MM.1S (cell line): ENCODE measurements at regions not wholly inside any gene's neighbourhood (a gene's known extent, or its start where the extent isn't known, plus 50 kb on each side); places are given as distances from the start of the nearest gene placed in this dataset.

ENCODE experiments used
- DNase-seq: peaks from one replicate; pipeline ENCODE4 v3.0.0-alpha.2; 2015
- H2AFZ ChIP-seq: fragments of 300-600 bp; sonication (generic); 2 replicates; pipeline ENCODE4 v1.6.0; 2016; ENCODE audit warnings: antibody characterized with exemption, low read length
- H3F3A ChIP-seq: fragments of 300-600 bp; sonication (generic); 2 replicates; pipeline ENCODE4 v1.6.1; 2016; ENCODE audit warnings: mild to moderate bottlenecking, antibody characterized with exemption, low read length, moderate library complexity, mixed read lengths; ENCODE audit not compliant: insufficient read depth
- H3K27ac ChIP-seq: fragments of 300-600 bp; sonication (generic); 2 replicates; pipeline ENCODE4 v1.5.1; 2016; ENCODE audit warnings: mild to moderate bottlenecking, low read length
- H3K27me3 ChIP-seq: fragments of 300-600 bp; sonication (generic); replicated peaks from 2 replicates; pipeline ENCODE4 v1.6.0; 2016; ENCODE audit warnings: low read length; ENCODE audit not compliant: insufficient read depth
- H3K36me3 ChIP-seq: fragments of 300-600 bp; sonication (generic); replicated peaks from 2 replicates; pipeline ENCODE4 v1.6.1; 2016; ENCODE audit warnings: mild to moderate bottlenecking, low read length, mixed read lengths; ENCODE audit not compliant: insufficient read depth
- H3K4me1 ChIP-seq: fragments of 300-600 bp; sonication (generic); 2 replicates; pipeline ENCODE4 v1.6.1; 2016; ENCODE audit warnings: low read length, mixed read lengths
- H3K4me2 ChIP-seq: fragments of 300-600 bp; sonication (generic); 2 replicates; pipeline ENCODE4 v1.6.0; 2016; ENCODE audit warnings: low read depth, low read length
- H3K4me3 ChIP-seq: fragments of 300-600 bp; sonication (generic); 2 replicates; pipeline ENCODE4 v1.5.1; 2016; ENCODE audit warnings: low read length, mixed read lengths
- H3K79me2 ChIP-seq: fragments of 300-600 bp; sonication (generic); 2 replicates; pipeline ENCODE4 v1.6.1; 2016; ENCODE audit warnings: mixed run types, low read length, mixed read lengths
- H3K9ac ChIP-seq: fragments of 300-600 bp; sonication (generic); 2 replicates; pipeline ENCODE4 v1.6.1; 2016; ENCODE audit warnings: low read length, mixed read lengths
- H3K9me2 ChIP-seq: fragments of 300-600 bp; sonication (generic); replicated peaks from 2 replicates; pipeline ENCODE4 v1.6.1; 2016; ENCODE audit warnings: mild to moderate bottlenecking, low read length, mixed read lengths; ENCODE audit not compliant: insufficient read depth
- H3K9me3 ChIP-seq: fragments of 300-600 bp; sonication (generic); replicated peaks from 2 replicates; pipeline ENCODE4 v1.6.1; 2016; ENCODE audit warnings: mild to moderate bottlenecking, low read length, mixed read lengths; ENCODE audit not compliant: insufficient read depth
- H4K20me1 ChIP-seq: fragments of 300-600 bp; sonication (generic); 2 replicates; pipeline ENCODE4 v1.6.1; 2016; ENCODE audit warnings: mild to moderate bottlenecking, low read length, moderate library complexity, mixed read lengths; ENCODE audit not compliant: insufficient read depth
- EZH2 ChIP-seq: fragments of 300-600 bp; sonication (generic); optimal IDR thresholded peaks from 2 replicates; pipeline ENCODE3; 2017; ENCODE audit warnings: low read depth, mild to moderate bottlenecking, antibody characterized with exemption, low read length, mixed read lengths
- EZH2phosphoT487 ChIP-seq: fragments of 300-600 bp; sonication (generic); IDR thresholded peaks from 2 replicates; pipeline ENCODE4 v1.6.1; 2018; ENCODE audit warnings: antibody characterized with exemption, low read length
- TF ChIP-seq, protein P1 (sequence below): fragments of 300-600 bp; sonication (generic); IDR thresholded peaks from 2 replicates; pipeline ENCODE4 v1.5.1; 2016; ENCODE audit warnings: antibody characterized with exemption, low read length, mixed read lengths

- Histone ChIP-seq H3K4me1 (no peaks in the 10 kb centered on the region), H3K9ac (no peak overlapping the region), H3K9me2 (no peaks in the 10 kb centered on the region), H3K27ac (no peak overlapping the region), H3K4me3 (no peak overlapping the region), H2AFZ (no peak overlapping the region), H3K79me2 (no peaks in the 10 kb centered on the region), H3K9me3 (no peaks in the 10 kb centered on the region), H3K27me3 (no peaks in the 10 kb centered on the region), H3K4me2 (no peak overlapping the region), H4K20me1 (no peaks in the 10 kb centered on the region), H3F3A (no peaks in the 10 kb centered on the region), H3K36me3 (no peaks in the 10 kb centered on the region)
- no peak for DNase-seq
- TF ChIP-seq, protein P1, sequence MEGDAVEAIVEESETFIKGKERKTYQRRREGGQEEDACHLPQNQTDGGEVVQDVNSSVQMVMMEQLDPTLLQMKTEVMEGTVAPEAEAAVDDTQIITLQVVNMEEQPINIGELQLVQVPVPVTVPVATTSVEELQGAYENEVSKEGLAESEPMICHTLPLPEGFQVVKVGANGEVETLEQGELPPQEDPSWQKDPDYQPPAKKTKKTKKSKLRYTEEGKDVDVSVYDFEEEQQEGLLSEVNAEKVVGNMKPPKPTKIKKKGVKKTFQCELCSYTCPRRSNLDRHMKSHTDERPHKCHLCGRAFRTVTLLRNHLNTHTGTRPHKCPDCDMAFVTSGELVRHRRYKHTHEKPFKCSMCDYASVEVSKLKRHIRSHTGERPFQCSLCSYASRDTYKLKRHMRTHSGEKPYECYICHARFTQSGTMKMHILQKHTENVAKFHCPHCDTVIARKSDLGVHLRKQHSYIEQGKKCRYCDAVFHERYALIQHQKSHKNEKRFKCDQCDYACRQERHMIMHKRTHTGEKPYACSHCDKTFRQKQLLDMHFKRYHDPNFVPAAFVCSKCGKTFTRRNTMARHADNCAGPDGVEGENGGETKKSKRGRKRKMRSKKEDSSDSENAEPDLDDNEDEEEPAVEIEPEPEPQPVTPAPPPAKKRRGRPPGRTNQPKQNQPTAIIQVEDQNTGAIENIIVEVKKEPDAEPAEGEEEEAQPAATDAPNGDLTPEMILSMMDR, result no peak
- TF ChIP-seq EZH2 (no peak), EZH2phosphoT487 (no peak)
These were observed 232.5 kb upstream of the ZFHX3 start for GRCh38 chr16:73280388-73280787.

- no peaks in the 10 kb centered on the region for H3K9me3 ChIP-seq
- H3K27ac ChIP-seq, result no peak overlapping the region
- TF ChIP-seq, protein P1, result no peak
- no peak for TF ChIP-seq EZH2
- TF ChIP-seq EZH2phosphoT487, result no peak
- H3K36me3 ChIP-seq, result no peaks in the 10 kb centered on the region
- H3K79me2 ChIP-seq, result no peaks in the 10 kb centered on the region
- no peaks in the 10 kb centered on the region for H3K4me1 ChIP-seq
- H3K27me3 ChIP-seq, result no peaks in the 10 kb centered on the region
- no peaks in the 10 kb centered on the region for H3K9me2 ChIP-seq
- no peak overlapping the region for H2AFZ ChIP-seq
- DNase-seq, result no peak
- no peak overlapping the region for H3K4me3 ChIP-seq
- H3K9ac ChIP-seq, result no peak overlapping the region
- H4K20me1 ChIP-seq, result no peaks in the 10 kb centered on the region
- no peaks in the 10 kb centered on the region for H3F3A ChIP-seq
- H3K4me2 ChIP-seq, result no peak overlapping the region
These were observed 231.5 kb upstream of the ZFHX3 start for GRCh38 chr16:73279451-73279850.

GRCh38 chr16:73277071-73277470 lies 229.1 kb upstream of the ZFHX3 start:
- no peaks in the 10 kb centered on the region for H3K27me3 ChIP-seq
- H4K20me1 ChIP-seq, result no peaks in the 10 kb centered on the region
- no peak overlapping the region for H3K4me3 ChIP-seq
- no peaks in the 10 kb centered on the region for H3K4me1 ChIP-seq
- no peak overlapping the region for H2AFZ ChIP-seq
- no peak overlapping the region for H3K4me2 ChIP-seq
- H3K9ac ChIP-seq, result no peak overlapping the region
- TF ChIP-seq EZH2 (no peak), EZH2phosphoT487 (no peak)
- TF ChIP-seq, protein P1, result no peak
- no peaks in the 10 kb centered on the region for H3K36me3 ChIP-seq
- no peak overlapping the region for H3K27ac ChIP-seq
- H3F3A ChIP-seq, result no peaks in the 10 kb centered on the region
- H3K9me2 ChIP-seq, result no peaks in the 10 kb centered on the region
- no peak for DNase-seq
- no peaks in the 10 kb centered on the region for H3K9me3 ChIP-seq
- no peaks in the 10 kb centered on the region for H3K79me2 ChIP-seq

DNA sequence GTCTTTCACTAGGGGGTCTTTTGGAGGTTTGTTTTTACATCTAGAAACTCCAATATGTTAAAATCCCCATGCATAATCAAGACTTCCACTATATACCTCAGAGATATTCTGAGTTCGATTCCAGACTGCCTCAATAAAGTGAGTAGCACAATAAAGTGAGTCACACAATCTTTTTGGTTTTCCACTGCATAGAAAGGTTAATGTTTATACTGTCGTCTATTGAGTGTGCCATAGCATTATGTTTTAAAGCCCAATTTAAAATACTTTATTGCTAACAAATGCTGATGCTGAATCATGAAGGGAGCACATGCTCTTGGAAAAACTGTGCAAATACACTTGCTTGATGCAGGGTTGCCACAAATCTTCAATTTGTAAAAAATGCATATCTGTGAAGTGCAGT lies 227.5 kb upstream of the ZFHX3 start:
- H3K4me1 ChIP-seq, result no peaks in the 10 kb centered on the region
- H3K79me2 ChIP-seq, result no peaks in the 10 kb centered on the region
- no peaks in the 10 kb centered on the region for H3K9me3 ChIP-seq
- H3K9me2 ChIP-seq, result no peaks in the 10 kb centered on the region
- H3K9ac ChIP-seq, result no peak overlapping the region
- no peaks in the 10 kb centered on the region for H4K20me1 ChIP-seq
- no peak overlapping the region for H3K4me3 ChIP-seq
- TF ChIP-seq EZH2 (no peak), EZH2phosphoT487 (no peak)
- TF ChIP-seq, protein P1, result no peak
- no peaks in the 10 kb centered on the region for H3F3A ChIP-seq
- H3K36me3 ChIP-seq, result no peaks in the 10 kb centered on the region
- H3K27ac ChIP-seq, result no peak overlapping the region
- H3K27me3 ChIP-seq, result no peaks in the 10 kb centered on the region
- H2AFZ ChIP-seq, result no peak overlapping the region
- H3K4me2 ChIP-seq, result no peak overlapping the region
- no peak for DNase-seq
